Ureter (tissue), 1 donor: ENCODE measurements at regions not wholly inside any gene's neighbourhood (a gene's known extent, or its start where the extent isn't known, plus 50 kb on each side); places are given as distances from the start of the nearest gene placed in this dataset.

Experiments
- DNase-seq: peaks from one replicate; pipeline ENCODE4 v3.0.0-alpha.2; 2020; ENCODE audit warnings: low spot score
- donor health status: DM: yes; HTN: yes; CAD: no.

DNA sequence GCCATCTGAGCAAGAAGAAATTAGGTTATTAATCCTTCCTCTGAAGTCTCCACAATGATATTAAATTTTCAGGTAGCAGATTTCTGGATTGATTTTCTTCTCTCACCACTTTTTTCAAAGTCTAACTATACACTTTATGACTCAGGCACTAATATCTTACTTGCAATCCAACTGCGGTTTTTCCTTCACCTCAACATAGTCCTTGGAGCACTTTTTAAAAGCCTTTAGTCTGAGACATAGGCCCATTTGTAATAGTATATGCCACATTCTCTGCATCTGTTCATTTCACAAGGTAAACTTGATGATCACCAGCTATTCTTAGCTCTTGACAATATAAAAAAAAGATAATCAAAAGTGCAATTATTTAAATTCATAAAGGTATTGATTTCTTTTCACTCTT, 55.9 kb upstream of the EDNRA start:
- no peak for DNase-seq

DNA sequence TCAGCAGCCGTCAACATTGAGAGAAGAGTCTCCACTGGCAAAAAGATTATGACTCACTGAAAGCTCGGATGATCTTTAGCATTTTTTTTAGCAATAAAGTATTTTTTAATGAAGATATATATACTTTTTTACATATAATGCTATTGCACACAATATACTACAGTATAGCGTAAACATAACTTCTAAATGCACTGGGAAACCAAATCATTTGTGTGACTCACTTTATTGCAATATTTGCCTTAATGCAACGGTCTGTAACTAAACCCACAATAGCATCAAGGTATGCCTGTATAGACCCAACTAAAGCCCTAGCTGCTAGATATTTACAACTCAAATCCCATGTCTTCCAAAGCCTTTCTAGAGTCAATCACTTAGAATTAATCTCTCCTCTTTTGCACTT, 52.3 kb upstream of the EDNRA start:
- DNase-seq = no peak

DNA sequence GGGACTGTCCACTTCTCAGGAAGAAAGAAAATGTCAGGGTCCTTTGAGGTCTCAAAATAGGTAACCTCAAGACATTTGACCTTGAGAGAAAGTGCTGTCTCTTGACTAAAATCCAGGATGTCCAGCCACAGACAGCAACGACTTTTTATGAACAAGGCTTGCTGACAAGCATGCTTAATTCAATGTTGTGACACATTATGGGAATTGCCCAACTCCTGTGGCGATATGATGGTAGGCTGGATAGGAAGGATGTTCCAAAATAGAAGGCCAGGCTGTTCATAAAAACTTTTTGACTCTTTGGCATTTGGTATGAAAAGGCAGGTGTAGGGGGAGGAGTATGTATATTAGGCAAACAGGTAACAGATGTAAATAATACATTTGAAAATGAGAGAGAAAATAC, 50.8 kb upstream of the EDNRA start:
- no peak for DNase-seq
